ENCODE measurements at regions not wholly inside any gene's neighbourhood (a gene's known extent, or its start where the extent isn't known, plus 50 kb on each side); places are given as distances from the start of the nearest gene placed in this dataset.
"Not testable (repeated sequence)": the region's sequence is repeated elsewhere in the genome, so short reads cannot be mapped to it uniquely, and the experiment has no call there.

- no peak for DNase-seq
- Histone ChIP-seq H3K4me1 (no peaks in the 10 kb centered on the region), H3K27ac (no peak overlapping the region), H3K27me3 (no peaks in the 10 kb centered on the region), H3K36me3 (no peaks in the 10 kb centered on the region), H3K9me3 (no peaks in the 10 kb centered on the region), H3K4me3 (no peak overlapping the region)
- no peak for TF ChIP-seq POLR2A (IDR thresholded peaks at IDR 0.05)
- no peak for TF ChIP-seq CTCF (IDR thresholded peaks at IDR 0.05)
- intact Hi-C loops (cut with DNase I), result no loop called here
- 37 to 38% methylated on average over 2 of the region's 2 CpGs for WGBS, 2 donors
Observed at GRCh38 chr3:87121856-87122255, 105.3 kb upstream of the CHMP2B start.

DNA sequence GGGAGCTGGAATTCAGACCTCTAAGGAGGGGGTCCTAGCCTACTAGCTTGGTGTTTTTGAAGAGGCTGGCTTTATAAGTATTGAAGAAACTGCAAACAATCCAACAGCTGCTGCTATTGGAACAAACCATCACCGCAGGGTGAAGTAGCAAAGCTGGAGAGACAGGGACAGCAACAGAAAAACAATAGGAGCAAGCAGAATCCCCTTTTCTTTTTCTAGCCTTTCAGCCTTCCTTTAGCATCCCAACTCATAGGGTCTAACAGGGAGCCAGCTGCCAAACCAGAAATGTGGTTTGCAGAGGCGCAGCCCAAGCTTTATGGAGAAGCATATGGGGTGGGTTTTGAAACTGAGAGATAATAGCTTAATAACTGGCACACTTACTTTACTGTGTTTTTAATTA is 106.2 kb upstream of the CHMP2B start:
- Histone ChIP-seq H3K27me3 (no peaks in the 10 kb centered on the region), H3K36me3 (no peaks in the 10 kb centered on the region), H3K27ac (no peak overlapping the region), H3K9me3 (no peaks in the 10 kb centered on the region), H3K4me1 (no peaks in the 10 kb centered on the region), H3K4me3 (no peak overlapping the region)
- intact Hi-C loops (cut with DNase I), result no loop called here
- WGBS, 2 donors, result 65 to 76% methylated on average over 2 of the region's 2 CpGs
- TF ChIP-seq CTCF (IDR thresholded peaks at IDR 0.05) (no peak), POLR2A (IDR thresholded peaks at IDR 0.05) (no peak)
- no peak for DNase-seq

DNA sequence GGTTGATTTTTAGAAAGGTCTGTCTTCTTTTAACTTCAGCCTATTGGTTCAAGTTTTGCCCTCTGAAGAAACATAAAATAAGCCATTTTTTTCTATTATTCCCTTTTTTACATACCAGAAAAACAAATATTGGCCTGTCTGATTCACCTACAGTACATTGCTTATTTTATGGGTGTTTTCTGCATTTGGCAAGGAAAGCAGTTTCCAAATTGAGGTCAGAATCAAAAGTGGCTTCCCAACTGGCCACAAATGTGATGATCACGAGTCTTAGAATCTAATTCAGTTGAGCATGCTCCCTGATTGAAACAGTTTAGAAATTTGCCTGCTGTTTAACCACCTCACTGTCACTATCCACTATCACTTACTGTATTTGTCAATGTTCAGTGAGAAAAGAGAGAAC is 106.9 kb upstream of the CHMP2B start:
- no peak overlapping the region for H3K4me3 ChIP-seq
- H3K4me1 ChIP-seq, result no peaks in the 10 kb centered on the region
- TF ChIP-seq CTCF (IDR thresholded peaks at IDR 0.05) (no peak), POLR2A (IDR thresholded peaks at IDR 0.05) (no peak)
- H3K27me3 ChIP-seq, result no peaks in the 10 kb centered on the region
- no peak overlapping the region for H3K27ac ChIP-seq
- no peaks in the 10 kb centered on the region for H3K9me3 ChIP-seq
- no peak for DNase-seq
- WGBS, 2 donors, result 24 to 42% methylated on average over 1 of the region's 1 CpG
- intact Hi-C loops (cut with DNase I), result no loop called here
- no peaks in the 10 kb centered on the region for H3K36me3 ChIP-seq

DNA sequence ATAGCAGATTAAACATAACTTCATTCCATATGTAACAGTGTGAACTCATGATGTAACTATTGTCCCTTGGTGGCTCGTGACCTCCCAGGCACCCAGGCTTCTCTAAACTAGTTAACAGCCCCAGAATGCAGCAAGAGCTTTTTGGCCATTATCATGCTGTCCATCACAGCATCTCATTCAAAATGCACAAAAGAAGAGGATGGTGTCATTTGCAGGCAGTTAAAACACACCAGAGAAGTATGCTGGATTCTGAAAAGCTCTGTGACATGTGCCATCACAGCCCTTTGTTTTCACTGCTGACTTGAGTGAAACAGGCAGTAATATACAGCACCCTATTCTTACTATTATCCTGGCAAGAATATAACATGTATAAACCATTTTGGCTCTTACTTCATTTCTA is 117.6 kb upstream of the CHMP2B start:
- Histone ChIP-seq H3K4me3 (no peak overlapping the region), H3K36me3 (no peaks in the 10 kb centered on the region), H3K27ac (no peak overlapping the region), H3K27me3 (no peaks in the 10 kb centered on the region), H3K4me1 (no peaks in the 10 kb centered on the region), H3K9me3 (no peaks in the 10 kb centered on the region)
- no peak for TF ChIP-seq POLR2A (IDR thresholded peaks at IDR 0.05)
- TF ChIP-seq CTCF (IDR thresholded peaks at IDR 0.05), result no peak
- DNase-seq, result no peak
- intact Hi-C loops (cut with DNase I), result no loop called here
- WGBS, 2 donors, result 40% methylated on average over 1 of the region's 1 CpG; no CpG with 5 or more reads in 1 of the 2 donors

- WGBS, 2 donors, result 59 to 68% methylated on average over 6 of the region's 6 CpGs
- no peak overlapping the region for H3K27ac ChIP-seq
- H3K4me1 ChIP-seq, result no peaks in the 10 kb centered on the region
- H3K9me3 ChIP-seq, result no peaks in the 10 kb centered on the region
- no peak for DNase-seq
- intact Hi-C loops (cut with DNase I), result no loop called here
- TF ChIP-seq CTCF (IDR thresholded peaks at IDR 0.05), result no peak
- TF ChIP-seq POLR2A (IDR thresholded peaks at IDR 0.05), result no peak
- H3K27me3 ChIP-seq, result no peaks in the 10 kb centered on the region
- no peaks in the 10 kb centered on the region for H3K36me3 ChIP-seq
- H3K4me3 ChIP-seq, result no peak overlapping the region
Observed at GRCh38 chr3:87101861-87102625, 111.1 kb upstream of the VGLL3 start.

DNA sequence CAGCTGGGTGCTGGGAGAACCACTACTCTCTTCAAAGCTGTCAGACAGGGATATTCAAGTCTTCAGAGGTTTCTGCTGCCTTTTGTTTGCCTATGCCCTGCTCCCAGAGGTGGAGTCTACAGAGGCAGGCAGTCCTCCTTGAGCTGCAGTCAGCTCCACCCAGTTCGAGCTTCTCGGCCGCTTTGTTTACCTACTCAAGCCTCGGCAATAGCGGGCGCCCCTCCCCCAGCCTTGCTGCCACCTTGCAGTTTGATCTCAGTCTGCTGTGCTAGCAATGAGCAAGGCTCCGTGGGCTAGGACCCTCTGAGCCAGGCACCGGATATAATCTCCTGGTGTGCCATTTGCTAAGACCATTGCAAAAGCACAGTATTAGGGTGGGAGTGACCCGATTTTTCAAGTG is 106.8 kb upstream of the VGLL3 start:
- intact Hi-C loops (cut with DNase I); H3K27me3 ChIP-seq; H3K27ac ChIP-seq; DNase-seq; H3K4me1 ChIP-seq; H3K9me3 ChIP-seq; H3K36me3 ChIP-seq; H3K4me3 ChIP-seq: not testable (repeated sequence)
- WGBS, 2 donors, result 96% methylated on average over 4 of the region's 9 CpGs; no CpG with 5 or more reads in 1 of the 2 donors
